Neural progenitor cell (in vitro differentiated cells): ENCODE measurements at regions not wholly inside any gene's neighbourhood (a gene's known extent, or its start where the extent isn't known, plus 50 kb on each side); places are given as distances from the start of the nearest gene placed in this dataset.

Experiments
- EZH2phosphoT487 ChIP-seq: fragments of 200-600 bp; sonication (generic); IDR thresholded peaks from 2 replicates; pipeline ENCODE4 v1.6.1; 2017; ENCODE audit warnings: antibody characterized with exemption
- TF ChIP-seq, protein P1 (sequence below): fragments of 200-600 bp; sonication (generic); IDR thresholded peaks from 2 replicates; pipeline ENCODE4 v1.5.1; 2017; ENCODE audit warnings: antibody characterized with exemption, mild to moderate bottlenecking

DNA sequence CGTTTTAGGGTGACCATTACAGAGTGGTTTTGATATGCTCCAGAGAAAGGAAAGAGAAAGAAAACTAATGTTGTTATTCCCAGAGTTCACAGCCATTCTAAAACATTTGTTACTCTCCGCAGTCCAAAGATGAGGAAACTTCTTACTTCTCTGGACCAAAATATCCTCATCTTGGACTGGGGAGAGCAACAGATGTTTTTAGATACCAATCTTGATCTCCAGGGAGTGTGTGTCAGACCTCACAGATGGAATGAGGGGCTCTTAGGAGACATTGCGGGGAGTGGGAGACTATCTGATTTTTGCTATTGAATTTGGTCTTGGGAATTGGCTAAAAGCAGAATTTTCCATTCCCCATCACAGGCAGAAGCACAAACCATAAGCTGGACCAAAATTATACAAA is 110.8 kb downstream of the TNFAIP3 start:
- TF ChIP-seq, protein P1, sequence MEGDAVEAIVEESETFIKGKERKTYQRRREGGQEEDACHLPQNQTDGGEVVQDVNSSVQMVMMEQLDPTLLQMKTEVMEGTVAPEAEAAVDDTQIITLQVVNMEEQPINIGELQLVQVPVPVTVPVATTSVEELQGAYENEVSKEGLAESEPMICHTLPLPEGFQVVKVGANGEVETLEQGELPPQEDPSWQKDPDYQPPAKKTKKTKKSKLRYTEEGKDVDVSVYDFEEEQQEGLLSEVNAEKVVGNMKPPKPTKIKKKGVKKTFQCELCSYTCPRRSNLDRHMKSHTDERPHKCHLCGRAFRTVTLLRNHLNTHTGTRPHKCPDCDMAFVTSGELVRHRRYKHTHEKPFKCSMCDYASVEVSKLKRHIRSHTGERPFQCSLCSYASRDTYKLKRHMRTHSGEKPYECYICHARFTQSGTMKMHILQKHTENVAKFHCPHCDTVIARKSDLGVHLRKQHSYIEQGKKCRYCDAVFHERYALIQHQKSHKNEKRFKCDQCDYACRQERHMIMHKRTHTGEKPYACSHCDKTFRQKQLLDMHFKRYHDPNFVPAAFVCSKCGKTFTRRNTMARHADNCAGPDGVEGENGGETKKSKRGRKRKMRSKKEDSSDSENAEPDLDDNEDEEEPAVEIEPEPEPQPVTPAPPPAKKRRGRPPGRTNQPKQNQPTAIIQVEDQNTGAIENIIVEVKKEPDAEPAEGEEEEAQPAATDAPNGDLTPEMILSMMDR = no peak
- no peak for TF ChIP-seq EZH2phosphoT487
